SK-N-SH treated with all-trans-retinoic acid at 6 μM for 48 hours (cell line): ENCODE measurements at regions not wholly inside any gene's neighbourhood (a gene's known extent, or its start where the extent isn't known, plus 50 kb on each side); places are given as distances from the start of the nearest gene placed in this dataset.

ENCODE experiments used
- ARNTL ChIP-seq: fragments of 450-650 bp; formaldehyde crosslinking; IDR thresholded peaks from 2 replicates; pipeline ENCODE4 v1.5.0; 2020; ENCODE audit warnings: low read depth, mild to moderate bottlenecking, moderate library complexity, borderline replicate concordance
- BACH2 ChIP-seq: fragments of 250-450 bp; sonication (Bioruptor Pico); IDR thresholded peaks from 2 replicates; pipeline ENCODE4 v1.9.0; 2021; ENCODE audit warnings: mild to moderate bottlenecking, borderline replicate concordance
- ESRRG ChIP-seq: fragments of 250-450 bp; sonication (Bioruptor Pico); IDR thresholded peaks from 2 replicates; pipeline ENCODE4 v1.6.1; 2021; ENCODE audit warnings: mild to moderate bottlenecking
- RARB ChIP-seq: fragments of 250-450 bp; sonication (Bioruptor Pico); IDR thresholded peaks from 2 replicates; pipeline ENCODE4 v1.8.0; 2021; ENCODE audit warnings: mild to moderate bottlenecking, moderate library complexity
- SNAI2 ChIP-seq: fragments of 250-450 bp; sonication (Bioruptor Pico); IDR thresholded peaks from 2 replicates; pipeline ENCODE4 v1.5.0; 2020; ENCODE audit warnings: mild to moderate bottlenecking, moderate library complexity
- TSHZ2 ChIP-seq: fragments of 250-450 bp; sonication (Bioruptor Pico); IDR thresholded peaks from 2 replicates; pipeline ENCODE4 v1.5.0; 2020; ENCODE audit warnings: mild to moderate bottlenecking, moderate library complexity
- ZC3H10 ChIP-seq: fragments of 250-450 bp; sonication (Bioruptor Pico); IDR thresholded peaks from 2 replicates; pipeline ENCODE4 v1.5.1; 2021; ENCODE audit warnings: mild to moderate bottlenecking, moderate library complexity
- ZFP3 ChIP-seq: fragments of 250-450 bp; sonication (Bioruptor Pico); IDR thresholded peaks from 2 replicates; pipeline ENCODE4 v1.5.0; 2020; ENCODE audit warnings: mild to moderate bottlenecking, moderate library complexity
- ZFP30 ChIP-seq: fragments of 450-650 bp; formaldehyde crosslinking; IDR thresholded peaks from 2 replicates; pipeline ENCODE4 v1.5.0; 2022; ENCODE audit warnings: mild to moderate bottlenecking, moderate library complexity
- ZNF70 ChIP-seq: fragments of 450-650 bp; formaldehyde crosslinking; IDR thresholded peaks from 2 replicates; pipeline ENCODE4 v1.5.0; 2020; ENCODE audit warnings: mild to moderate bottlenecking, moderate library complexity
- ZNF8 ChIP-seq: fragments of 450-650 bp; formaldehyde crosslinking; IDR thresholded peaks from 2 replicates; pipeline ENCODE4 v1.5.0; 2020; ENCODE audit warnings: mild to moderate bottlenecking, moderate library complexity
- TF ChIP-seq, protein P1 (sequence below): fragments of 250-450 bp; sonication (Bioruptor Pico); IDR thresholded peaks from 2 replicates; pipeline ENCODE4 v1.5.1; 2020; ENCODE audit warnings: low read depth, mild to moderate bottlenecking, moderate library complexity
- TF ChIP-seq, protein P2 (sequence below): fragments of 250-450 bp; sonication (Bioruptor Pico); IDR thresholded peaks from 2 replicates; pipeline ENCODE4 v1.8.0; 2020; ENCODE audit warnings: mild to moderate bottlenecking, moderate library complexity, borderline replicate concordance

DNA sequence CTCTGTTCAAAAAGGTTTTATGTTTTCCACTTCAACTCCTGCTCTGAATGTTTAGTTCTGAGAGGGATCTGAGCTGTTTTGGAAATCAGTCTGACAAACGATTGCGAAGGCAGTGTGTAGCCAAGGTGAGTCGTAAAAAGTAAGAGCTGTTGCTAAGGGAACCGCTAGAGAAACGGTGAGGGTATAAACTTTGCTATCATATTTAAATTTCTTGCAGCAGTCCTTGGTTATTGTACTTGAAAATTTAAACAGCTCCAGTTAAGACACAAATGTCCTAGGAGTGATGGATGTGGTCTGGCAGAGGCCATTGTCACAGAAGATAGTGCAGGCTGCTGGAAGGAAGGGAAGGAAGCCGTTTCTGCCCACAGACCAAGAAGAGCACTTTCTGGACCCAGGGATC is 64.9 kb upstream of the CITED2 start:
- TF ChIP-seq ARNTL (CRISPR knock-in tag): no peak
- TF ChIP-seq ESRRG (CRISPR knock-in tag): no peak
- no peak for TF ChIP-seq BACH2 (CRISPR knock-in tag)
- TF ChIP-seq SNAI2 (CRISPR knock-in tag): no peak
- TF ChIP-seq, protein P1, sequence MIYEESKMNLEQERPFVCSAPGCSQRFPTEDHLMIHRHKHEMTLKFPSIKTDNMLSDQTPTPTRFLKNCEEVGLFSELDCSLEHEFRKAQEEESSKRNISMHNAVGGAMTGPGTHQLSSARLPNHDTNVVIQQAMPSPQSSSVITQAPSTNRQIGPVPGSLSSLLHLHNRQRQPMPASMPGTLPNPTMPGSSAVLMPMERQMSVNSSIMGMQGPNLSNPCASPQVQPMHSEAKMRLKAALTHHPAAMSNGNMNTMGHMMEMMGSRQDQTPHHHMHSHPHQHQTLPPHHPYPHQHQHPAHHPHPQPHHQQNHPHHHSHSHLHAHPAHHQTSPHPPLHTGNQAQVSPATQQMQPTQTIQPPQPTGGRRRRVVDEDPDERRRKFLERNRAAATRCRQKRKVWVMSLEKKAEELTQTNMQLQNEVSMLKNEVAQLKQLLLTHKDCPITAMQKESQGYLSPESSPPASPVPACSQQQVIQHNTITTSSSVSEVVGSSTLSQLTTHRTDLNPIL (CRISPR knock-in tag): no peak
- TF ChIP-seq, protein P2, sequence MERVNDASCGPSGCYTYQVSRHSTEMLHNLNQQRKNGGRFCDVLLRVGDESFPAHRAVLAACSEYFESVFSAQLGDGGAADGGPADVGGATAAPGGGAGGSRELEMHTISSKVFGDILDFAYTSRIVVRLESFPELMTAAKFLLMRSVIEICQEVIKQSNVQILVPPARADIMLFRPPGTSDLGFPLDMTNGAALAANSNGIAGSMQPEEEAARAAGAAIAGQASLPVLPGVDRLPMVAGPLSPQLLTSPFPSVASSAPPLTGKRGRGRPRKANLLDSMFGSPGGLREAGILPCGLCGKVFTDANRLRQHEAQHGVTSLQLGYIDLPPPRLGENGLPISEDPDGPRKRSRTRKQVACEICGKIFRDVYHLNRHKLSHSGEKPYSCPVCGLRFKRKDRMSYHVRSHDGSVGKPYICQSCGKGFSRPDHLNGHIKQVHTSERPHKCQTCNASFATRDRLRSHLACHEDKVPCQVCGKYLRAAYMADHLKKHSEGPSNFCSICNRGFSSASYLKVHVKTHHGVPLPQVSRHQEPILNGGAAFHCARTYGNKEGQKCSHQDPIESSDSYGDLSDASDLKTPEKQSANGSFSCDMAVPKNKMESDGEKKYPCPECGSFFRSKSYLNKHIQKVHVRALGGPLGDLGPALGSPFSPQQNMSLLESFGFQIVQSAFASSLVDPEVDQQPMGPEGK (CRISPR knock-in tag): no peak
- TF ChIP-seq ZFP3 (CRISPR knock-in tag): no peak
- no peak for TF ChIP-seq ZFP30 (CRISPR knock-in tag)
- TF ChIP-seq ZNF70: no peak
- no peak for TF ChIP-seq TSHZ2
- no peak for TF ChIP-seq ZC3H10
- no peak for TF ChIP-seq RARB (CRISPR knock-in tag)
- no peak for TF ChIP-seq ZNF8 (CRISPR knock-in tag)
